GM10248 (cell line): ENCODE measurements at regions not wholly inside any gene's neighbourhood (a gene's known extent, or its start where the extent isn't known, plus 50 kb on each side); places are given as distances from the start of the nearest gene placed in this dataset.
"Not testable (repeated sequence)": the region's sequence is repeated elsewhere in the genome, so short reads cannot be mapped to it uniquely, and the experiment has no call there.

Experiments used
- CTCF ChIA-PET: fragments of 300-600 bp; sonication (Branson Sonifier 250); formaldehyde crosslinking; extraction: SDS; loops from one replicate; lab custom pipeline; 2021; ENCODE audit warnings: antibody characterized with exemption; lab: Yijun Ruan, JAX
- POLR2A ChIA-PET: fragments of 350-650 bp; sonication (Branson Sonifier 250); formaldehyde crosslinking; extraction: SDS; loops from one replicate; lab custom pipeline; 2020; ENCODE audit warnings: antibody characterized with exemption; lab: Yijun Ruan, JAX
- DNase-seq: peaks from one replicate; pipeline ENCODE4 v3.0.0; 2012; ENCODE audit errors: extremely low spot score
- CTCF ChIP-seq: IDR thresholded peaks from 2 replicates; pipeline ENCODE4 v1.5.1; 2012; ENCODE audit warnings: mild to moderate bottlenecking, low read depth; ENCODE audit errors: extremely low read depth, missing control alignments, control extremely low read depth

- ChIA-PET POLR2A (no interaction called here), CTCF (interaction anchor here (1.3 kb wide), 1 partner anchor 16 kb away, joined by 8 read pairs; no protein-coding TSS in a partner anchor)
- DNase-seq: no peak
- TF ChIP-seq CTCF: no peak
These were observed 129.5 kb downstream of the KLF6 start for GRCh38 chr10:3655528-3655927.

- DNase-seq: no peak
- ChIA-PET POLR2A (no interaction called here), CTCF (no interaction called here)
- TF ChIP-seq CTCF: no peak
These were observed 130.0 kb downstream of the KLF6 start for GRCh38 chr10:3654980-3655379.

- ChIA-PET CTCF (no interaction called here), POLR2A (no interaction called here)
- DNase-seq: no peak
- TF ChIP-seq CTCF: no peak
These were observed 130.5 kb downstream of the KLF6 start for GRCh38 chr10:3654496-3654895.

DNA sequence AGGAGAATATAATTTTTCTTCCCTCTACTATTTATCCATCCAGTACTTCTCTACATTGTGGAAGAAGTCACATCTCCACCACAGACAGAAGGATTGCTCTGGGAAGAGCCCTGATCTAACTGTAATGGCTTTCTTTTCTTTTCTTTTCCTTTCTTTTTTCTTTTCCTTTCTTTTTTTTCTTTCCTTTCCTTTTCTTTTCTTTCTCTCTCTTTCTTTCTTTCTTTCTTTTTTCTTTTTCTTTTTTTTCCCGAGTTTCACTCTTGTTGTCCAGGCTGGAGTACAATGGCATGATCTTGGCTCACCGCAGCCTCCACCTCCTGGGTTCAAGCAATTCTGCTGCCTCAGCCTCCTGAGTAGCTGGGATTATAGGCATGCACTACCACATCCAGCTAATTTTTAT, 131.7 kb downstream of the KLF6 start:
- CTCF ChIA-PET, POLR2A ChIA-PET, DNase-seq: not testable (repeated sequence)

GRCh38 chr10:3652886-3653285, 132.1 kb downstream of the KLF6 start:
- POLR2A ChIA-PET: no interaction called here
- CTCF ChIA-PET: interaction anchor here (1.4 kb wide), 1 partner anchor 81 kb away, joined by 4 read pairs; no protein-coding TSS in a partner anchor
- DNase-seq: no peak
- no peak for TF ChIP-seq CTCF

GRCh38 chr10:3651969-3652653, 132.9 kb downstream of the KLF6 start:
- ChIA-PET POLR2A (no interaction called here), CTCF (interaction anchor here (1.4 kb wide), 1 partner anchor 82 kb away, joined by 4 read pairs; no protein-coding TSS in a partner anchor)
- TF ChIP-seq CTCF: no peak
- no peak for DNase-seq

- DNase-seq: no peak
- no peak for TF ChIP-seq CTCF
- POLR2A ChIA-PET: no interaction called here
- CTCF ChIA-PET: no interaction called here
These were observed 136.4 kb downstream of the KLF6 start for GRCh38 chr10:3648576-3648975.
